ENCODE measurements at regions not wholly inside any gene's neighbourhood (a gene's known extent, or its start where the extent isn't known, plus 50 kb on each side); places are given as distances from the start of the nearest gene placed in this dataset.
"Not testable (repeated sequence)": the region's sequence is repeated elsewhere in the genome, so short reads cannot be mapped to it uniquely, and the experiment has no call there.

- Histone ChIP-seq H3K4me1 (ENCODE audit: control insufficient read depth, insufficient read depth, low read length) (no peaks in the 10 kb centered on the region), H3K4me3 (ENCODE audit: low read length) (no peak overlapping the region), H3K9me3 (ENCODE audit: control insufficient read depth, low read length) (no peaks in the 10 kb centered on the region), H3K27ac (ENCODE audit: low read length) (no peak overlapping the region), H3K27me3 (ENCODE audit: control insufficient read depth, insufficient read depth) (no peaks in the 10 kb centered on the region)
- 83% methylated on average over 4 of the region's 4 CpGs for WGBS
- no peak for ATAC-seq
- intact Hi-C loops (cut with DNase I), result no loop called here
- no peak for DNase-seq
These were observed 235.1 kb downstream of the USP46 start for GRCh38 chr4:52423967-52424366.

GRCh38 chr4:52425751-52426326 lies 233.3 kb downstream of the USP46 start:
- DNase-seq (no peak), ATAC-seq (no peak)
- WGBS, result 62% methylated on average over 3 of the region's 3 CpGs

GRCh38 chr4:52431410-52431809 lies 227.7 kb downstream of the USP46 start:
- ATAC-seq, result no peak
- Histone ChIP-seq H3K4me3 (ENCODE audit: low read length) (no peak overlapping the region), H3K4me1 (ENCODE audit: control insufficient read depth, insufficient read depth, low read length) (no peaks in the 10 kb centered on the region), H3K27ac (ENCODE audit: low read length) (no peak overlapping the region), H3K9me3 (ENCODE audit: control insufficient read depth, low read length) (no peaks in the 10 kb centered on the region), H3K27me3 (ENCODE audit: control insufficient read depth, insufficient read depth) (no peaks in the 10 kb centered on the region)
- DNase-seq, result no peak
- intact Hi-C loops (cut with DNase I), result no loop called here

More at GRCh38 chr4:52425751-52426326, 233.3 kb downstream of the USP46 start:
- intact Hi-C loops (cut with DNase I), result no loop called here
- H3K27ac ChIP-seq (ENCODE audit: low read length), result no peak overlapping the region
- H3K4me1 ChIP-seq (ENCODE audit: control insufficient read depth, insufficient read depth, low read length), result no peaks in the 10 kb centered on the region
- H3K4me3 ChIP-seq (ENCODE audit: low read length), result no peak overlapping the region
- H3K27me3 ChIP-seq (ENCODE audit: control insufficient read depth, insufficient read depth), result no peaks in the 10 kb centered on the region
- no peaks in the 10 kb centered on the region for H3K9me3 ChIP-seq (ENCODE audit: control insufficient read depth, low read length)

GRCh38 chr4:52431869-52432268 lies 227.2 kb downstream of the USP46 start:
- Histone ChIP-seq H3K27ac (ENCODE audit: low read length) (no peak overlapping the region), H3K4me1 (ENCODE audit: control insufficient read depth, insufficient read depth, low read length) (no peaks in the 10 kb centered on the region), H3K9me3 (ENCODE audit: control insufficient read depth, low read length) (no peaks in the 10 kb centered on the region), H3K4me3 (ENCODE audit: low read length) (no peak overlapping the region), H3K27me3 (ENCODE audit: control insufficient read depth, insufficient read depth) (no peaks in the 10 kb centered on the region)
- 72% methylated on average over 4 of the region's 4 CpGs for WGBS
- DNase-seq (no peak), ATAC-seq (no peak)
- intact Hi-C loops (cut with DNase I), result no loop called here

GRCh38 chr4:52442524-52442923 lies 216.6 kb downstream of the USP46 start:
- H3K27me3 ChIP-seq (ENCODE audit: control insufficient read depth, insufficient read depth); H3K27ac ChIP-seq (ENCODE audit: low read length); ATAC-seq; intact Hi-C loops (cut with DNase I); H3K9me3 ChIP-seq (ENCODE audit: control insufficient read depth, low read length); DNase-seq; H3K4me3 ChIP-seq (ENCODE audit: low read length); H3K4me1 ChIP-seq (ENCODE audit: control insufficient read depth, insufficient read depth, low read length): not testable (repeated sequence)
- WGBS, result no CpG with 5 or more reads among the region's 1 CpG

- H3K27ac ChIP-seq (ENCODE audit: low read length), result no peak overlapping the region
- H3K27me3 ChIP-seq (ENCODE audit: control insufficient read depth, insufficient read depth), result no peaks in the 10 kb centered on the region
- no peak overlapping the region for H3K4me3 ChIP-seq (ENCODE audit: low read length)
- no peak for DNase-seq
- no peaks in the 10 kb centered on the region for H3K4me1 ChIP-seq (ENCODE audit: control insufficient read depth, insufficient read depth, low read length)
- 71% methylated on average over 1 of the region's 1 CpG for WGBS
- ATAC-seq, result no peak
- H3K9me3 ChIP-seq (ENCODE audit: control insufficient read depth, low read length), result no peaks in the 10 kb centered on the region
- intact Hi-C loops (cut with DNase I), result no loop called here
These were observed 186.7 kb downstream of the USP46 start for GRCh38 chr4:52472444-52472843.

- Histone ChIP-seq H3K4me1 (ENCODE audit: control insufficient read depth, insufficient read depth, low read length) (no peaks in the 10 kb centered on the region), H3K4me3 (ENCODE audit: low read length) (no peak overlapping the region), H3K27me3 (ENCODE audit: control insufficient read depth, insufficient read depth) (no peaks in the 10 kb centered on the region), H3K27ac (ENCODE audit: low read length) (no peak overlapping the region), H3K9me3 (ENCODE audit: control insufficient read depth, low read length) (no peaks in the 10 kb centered on the region)
- intact Hi-C loops (cut with DNase I), result no loop called here
- DNase-seq (no peak), ATAC-seq (no peak)
- WGBS, result 62% methylated on average over 3 of the region's 3 CpGs
These were observed 181.8 kb downstream of the USP46 start for GRCh38 chr4:52477191-52477780.

- H3K9me3 ChIP-seq (ENCODE audit: control insufficient read depth, low read length), result no peaks in the 10 kb centered on the region
- DNase-seq, result no peak
- no peaks in the 10 kb centered on the region for H3K4me1 ChIP-seq (ENCODE audit: control insufficient read depth, insufficient read depth, low read length)
- intact Hi-C loops (cut with DNase I), result no loop called here
- WGBS, result 45% methylated on average over 2 of the region's 2 CpGs
- ATAC-seq, result no peak
- no peak overlapping the region for H3K27ac ChIP-seq (ENCODE audit: low read length)
- no peak overlapping the region for H3K4me3 ChIP-seq (ENCODE audit: low read length)
- no peaks in the 10 kb centered on the region for H3K27me3 ChIP-seq (ENCODE audit: control insufficient read depth, insufficient read depth)
These were observed 175.8 kb downstream of the USP46 start for GRCh38 chr4:52483186-52483890.

GRCh38 chr4:52507774-52508173 lies 151.3 kb downstream of the USP46 start:
- DNase-seq, result peak; percentile 24 to 74 (median 58)
- Histone ChIP-seq H3K27me3 (ENCODE audit: control insufficient read depth, insufficient read depth) (no peaks in the 10 kb centered on the region), H3K9me3 (ENCODE audit: control insufficient read depth, low read length) (no peaks in the 10 kb centered on the region), H3K4me1 (ENCODE audit: control insufficient read depth, insufficient read depth, low read length) (peaks cover 3% of the 10 kb centered on the region), H3K27ac (ENCODE audit: low read length) (peak overlapping the region; percentile 29), H3K4me3 (ENCODE audit: low read length) (no peak overlapping the region)
- intact Hi-C loops (cut with DNase I), result no loop called here
- ATAC-seq, result peak; percentile 76 to 90
- WGBS, result 27% methylated on average over 1 of the region's 1 CpG

- no peak overlapping the region for H3K4me3 ChIP-seq (ENCODE audit: low read length)
- peaks cover 3% of the 10 kb centered on the region for H3K4me1 ChIP-seq (ENCODE audit: control insufficient read depth, insufficient read depth, low read length)
- WGBS, result 23% methylated on average over 3 of the region's 3 CpGs
- ATAC-seq, result peak; percentile 76 to 81
- intact Hi-C loops (cut with DNase I), result no loop called here
- DNase-seq, result no peak
- no peaks in the 10 kb centered on the region for H3K9me3 ChIP-seq (ENCODE audit: control insufficient read depth, low read length)
- H3K27ac ChIP-seq (ENCODE audit: low read length), result no peak overlapping the region
- H3K27me3 ChIP-seq (ENCODE audit: control insufficient read depth, insufficient read depth), result no peaks in the 10 kb centered on the region
These were observed 148.0 kb downstream of the USP46 start for GRCh38 chr4:52510939-52511565.

GRCh38 chr4:52511825-52512224 lies 147.3 kb downstream of the USP46 start:
- peak overlapping the region; percentile 5 for H3K27ac ChIP-seq (ENCODE audit: low read length)
- no peaks in the 10 kb centered on the region for H3K27me3 ChIP-seq (ENCODE audit: control insufficient read depth, insufficient read depth)
- ATAC-seq, result peak in 1 of 2 donors; percentile 40
- no peak overlapping the region for H3K4me3 ChIP-seq (ENCODE audit: low read length)
- no peak for DNase-seq
- intact Hi-C loops (cut with DNase I), result no loop called here
- no peaks in the 10 kb centered on the region for H3K9me3 ChIP-seq (ENCODE audit: control insufficient read depth, low read length)
- 77% methylated on average over 2 of the region's 2 CpGs for WGBS
- peaks cover 3% of the 10 kb centered on the region for H3K4me1 ChIP-seq (ENCODE audit: control insufficient read depth, insufficient read depth, low read length)

Data from right cardiac atrium (tissue), 5 donors.